Thyroid gland (tissue), 4 donors: ENCODE measurements at regions not wholly inside any gene's neighbourhood (a gene's known extent, or its start where the extent isn't known, plus 50 kb on each side); places are given as distances from the start of the nearest gene placed in this dataset. TPM values are rescaled to one million over a fixed set of nuclear protein-coding genes. Genes with fewer than 3 reads are reported as not detected.

Source experiments
- DNase-seq, 2 donors: peaks; one replicate each; pipeline ENCODE4 v3.0.0-alpha.2; 2019
- H3K27ac ChIP-seq, 3 donors: fragments of 200-600 bp; sonication (generic); 1 replicate in 2 of 3; 2 replicates in 1 of 3; pipeline ENCODE4 v1.5.1; 2016 to 2019; ENCODE audit warnings: mild to moderate bottlenecking in 1 of 3, moderate library complexity in 1 of 3
- H3K27me3 ChIP-seq: fragments of 200-600 bp; sonication (generic); one replicate; pipeline ENCODE4 v1.5.1; 2019
- H3K36me3 ChIP-seq, 2 donors: fragments of 200-600 bp; sonication (generic); one replicate each; pipeline ENCODE4 v1.5.1; 2016 to 2019
- H3K4me1 ChIP-seq, 2 donors: fragments of 200-600 bp; sonication (generic); one replicate each; pipeline ENCODE4 v1.5.1; 2017 to 2019
- H3K4me3 ChIP-seq, 3 donors: fragments of 200-600 bp; sonication (generic); replicated peaks in 1 of 3; 1 replicate in 2 of 3; 2 replicates in 1 of 3; pipeline ENCODE4 v1.5.1; 2016; ENCODE audit warnings: mild to moderate bottlenecking in 1 of 3
- H3K9me3 ChIP-seq: fragments of 200-600 bp; sonication (generic); one replicate; pipeline ENCODE4 v1.5.1; 2017
- POLR2A ChIP-seq, 2 donors: fragments of 450-650 bp; IDR thresholded peaks; one replicate each; pipeline ENCODE4 v1.6.1; 2017; ENCODE audit warnings: antibody characterized with exemption in 2 of 2, mild to moderate bottlenecking in 2 of 2, moderate library complexity in 1 of 2
- WGBS, 2 donors: methylation state at CpG; one replicate each; pipeline ENCODE4 v1.1.5; 2017; 5-methylcytosine and 5-hydroxymethylcytosine counted together
- intact Hi-C: fragments of 100-400 bp; cut with DNase I; formaldehyde crosslinking; loops from one replicate; pipeline ENCODE4 v1.15.1; 2023
- small RNA-seq: library from RNA; depleted of rRNA; stranded (forward); fragments of <200 nt; gene quantifications from one replicate; pipeline ENCODE3, GENCODE V24; 2016
- TF ChIP-seq, protein P1 (sequence below), 6 experiments: fragments of 200-600 bp in 3 of 6; fragments of 450-650 bp in 3 of 6; sonication (generic) in 3 of 6; IDR thresholded peaks; one replicate each; pipeline ENCODE4 v1.5.1; 2016 to 2019; ENCODE audit warnings: antibody characterized with exemption in 6 of 6, mild to moderate bottlenecking in 2 of 6, inconsistent platforms in 1 of 6, moderate library complexity in 1 of 6

DNA sequence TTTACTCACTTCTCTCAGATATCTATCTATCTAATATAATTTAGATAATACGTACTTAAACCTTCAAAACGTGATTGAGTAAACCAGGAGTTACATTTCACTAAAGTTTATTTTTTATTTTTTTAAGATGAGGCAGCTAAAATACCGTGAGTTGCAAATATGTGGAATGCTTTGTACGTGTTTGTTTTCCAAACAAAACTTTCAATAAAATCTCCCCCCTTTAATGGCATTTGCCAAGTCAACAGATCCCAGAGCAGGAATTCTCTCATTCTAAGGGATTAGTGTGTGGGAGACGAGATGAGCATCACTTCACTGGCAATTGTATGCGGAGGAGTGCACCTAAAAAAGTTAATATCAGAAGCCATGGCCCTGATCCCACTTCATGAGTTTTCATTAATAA, 53.7 kb upstream of the MAGI2 start:
- no peak for DNase-seq
- no peaks in the 10 kb centered on the region for H3K27me3 ChIP-seq
- no peaks in the 10 kb centered on the region for H3K9me3 ChIP-seq
- H3K4me1 ChIP-seq: peaks cover 20% of the 10 kb centered on the region in 2 donors
- no peaks in the 10 kb centered on the region for H3K36me3 ChIP-seq
- no peak overlapping the region for H3K27ac ChIP-seq
- intact Hi-C loops: no loop called here
- H3K4me3 ChIP-seq: no peak overlapping the region
- 77 to 87% methylated on average over 6 of the region's 6 CpGs for WGBS, 2 donors
- TF ChIP-seq POLR2A (IDR thresholded peaks at IDR 0.05): no peak
- TF ChIP-seq, protein P1, sequence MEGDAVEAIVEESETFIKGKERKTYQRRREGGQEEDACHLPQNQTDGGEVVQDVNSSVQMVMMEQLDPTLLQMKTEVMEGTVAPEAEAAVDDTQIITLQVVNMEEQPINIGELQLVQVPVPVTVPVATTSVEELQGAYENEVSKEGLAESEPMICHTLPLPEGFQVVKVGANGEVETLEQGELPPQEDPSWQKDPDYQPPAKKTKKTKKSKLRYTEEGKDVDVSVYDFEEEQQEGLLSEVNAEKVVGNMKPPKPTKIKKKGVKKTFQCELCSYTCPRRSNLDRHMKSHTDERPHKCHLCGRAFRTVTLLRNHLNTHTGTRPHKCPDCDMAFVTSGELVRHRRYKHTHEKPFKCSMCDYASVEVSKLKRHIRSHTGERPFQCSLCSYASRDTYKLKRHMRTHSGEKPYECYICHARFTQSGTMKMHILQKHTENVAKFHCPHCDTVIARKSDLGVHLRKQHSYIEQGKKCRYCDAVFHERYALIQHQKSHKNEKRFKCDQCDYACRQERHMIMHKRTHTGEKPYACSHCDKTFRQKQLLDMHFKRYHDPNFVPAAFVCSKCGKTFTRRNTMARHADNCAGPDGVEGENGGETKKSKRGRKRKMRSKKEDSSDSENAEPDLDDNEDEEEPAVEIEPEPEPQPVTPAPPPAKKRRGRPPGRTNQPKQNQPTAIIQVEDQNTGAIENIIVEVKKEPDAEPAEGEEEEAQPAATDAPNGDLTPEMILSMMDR (IDR thresholded peaks at IDR 0.05): no peak

DNA sequence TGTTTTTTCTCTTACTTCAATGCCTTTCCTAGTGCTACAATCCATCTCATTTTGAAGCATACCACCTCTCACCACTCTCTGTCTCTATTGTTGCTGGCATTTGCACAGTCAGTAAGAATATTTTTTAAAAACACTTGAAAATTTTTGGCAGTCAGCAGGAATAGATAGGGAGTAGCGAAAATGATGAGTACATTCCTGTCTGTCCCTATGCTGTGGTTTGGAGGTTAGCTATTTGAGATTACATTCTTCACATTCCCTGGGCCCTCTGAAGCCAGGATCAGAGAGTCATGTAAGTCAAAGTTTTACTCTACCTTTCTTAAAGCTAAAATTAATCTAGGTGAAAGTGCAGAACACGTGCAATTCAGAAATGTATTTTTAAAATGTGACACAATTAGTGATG, 53.0 kb upstream of the MAGI2 start:
- intact Hi-C loops: no loop called here
- 47 to 52% methylated on average over 2 of the region's 2 CpGs for WGBS, 2 donors
- TF ChIP-seq, protein P1 (IDR thresholded peaks at IDR 0.05): no peak
- no peak for TF ChIP-seq POLR2A (IDR thresholded peaks at IDR 0.05)
- Histone ChIP-seq H3K9me3 (no peaks in the 10 kb centered on the region), H3K4me3 (no peak overlapping the region), H3K4me1 (peaks cover 20% of the 10 kb centered on the region in 2 donors), H3K36me3 (no peaks in the 10 kb centered on the region), H3K27me3 (no peaks in the 10 kb centered on the region), H3K27ac (peak overlapping the region in 2 of 3 donors; percentile 1 to 6)
- peak in 1 of 2 donors; percentile 11 for DNase-seq

DNA sequence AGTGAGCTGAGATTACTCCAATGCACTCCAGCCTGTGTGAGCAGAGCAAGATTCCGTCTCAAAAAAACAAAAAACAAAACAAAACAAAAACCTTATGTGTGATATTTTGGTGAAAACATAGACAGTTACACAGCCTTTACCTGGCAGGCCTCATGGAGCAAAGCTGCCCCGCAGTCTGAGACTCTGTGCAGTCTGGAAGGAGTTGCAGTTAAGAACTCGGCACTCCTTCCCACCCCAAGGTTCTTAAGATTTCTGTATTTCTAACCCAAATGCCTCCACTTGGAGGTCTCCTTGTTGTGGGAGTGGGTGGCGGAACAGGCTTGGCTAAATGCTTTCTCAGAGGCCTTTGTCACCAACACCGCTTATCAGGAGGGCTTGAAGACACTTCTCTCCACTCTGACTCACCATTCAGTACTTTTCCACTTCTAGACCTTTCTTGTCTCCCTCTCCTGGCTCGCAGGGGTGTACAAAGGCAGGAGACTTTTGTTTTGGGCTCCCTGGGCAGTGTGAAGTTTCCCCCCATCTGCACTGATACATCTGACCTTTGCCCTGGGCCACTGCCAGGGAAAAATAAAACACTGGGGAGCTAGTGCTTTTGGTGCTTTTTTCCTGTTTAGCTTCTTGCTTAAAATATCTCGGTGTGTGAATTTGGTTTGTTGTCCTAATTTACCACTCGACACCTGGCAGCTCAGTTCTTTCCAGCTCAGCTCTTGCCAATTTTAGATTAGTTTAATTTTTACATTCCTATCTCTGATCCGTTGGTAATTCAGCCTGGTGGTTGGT, 51.3 kb upstream of the MAGI2 start:
- H3K9me3 ChIP-seq: no peaks in the 10 kb centered on the region
- no peak overlapping the region for H3K4me3 ChIP-seq
- peak; percentile 31 to 37 for DNase-seq
- no peaks in the 10 kb centered on the region for H3K27me3 ChIP-seq
- WGBS, 2 donors: 56 to 66% methylated on average over 9 of the region's 9 CpGs
- intact Hi-C loops: no loop called here
- peak overlapping the region; percentile 34 to 71 (median 42) for H3K27ac ChIP-seq
- no peaks in the 10 kb centered on the region for H3K36me3 ChIP-seq
- peaks cover 20% of the 10 kb centered on the region in 2 donors for H3K4me1 ChIP-seq
- TF ChIP-seq POLR2A (IDR thresholded peaks at IDR 0.05): no peak
- TF ChIP-seq, protein P1 (IDR thresholded peaks at IDR 0.05): peak in 2 of 6 experiments; percentile 9 to 17

Small RNA genes lying in the stretch of these regions (small RNA-seq; reads per million reads assigned to genes)
- gene RNA5SP234 (not detected), gene RNU6-849P (not detected)
